CD4-positive, alpha-beta T cell (primary cell): ENCODE measurements at regions not wholly inside any gene's neighbourhood (a gene's known extent, or its start where the extent isn't known, plus 50 kb on each side); places are given as distances from the start of the nearest gene placed in this dataset.

ENCODE experiments used
- ATAC-seq: fragments of 200-7000 bp; cut with Tn5 transposase; one replicate; pipeline ENCODE4 v1.10.0; 2022; ENCODE audit warnings: mild to moderate bottlenecking; ENCODE audit not compliant: poor library complexity
- CTCF ChIA-PET: fragments of 350-600 bp; sonication (Branson Sonifier 250); formaldehyde crosslinking; loops from one replicate; lab custom pipeline; 2021; ENCODE audit warnings: antibody characterized with exemption, inconsistent platforms; lab: Charles Lee
- POLR2A ChIA-PET: fragments of 350-600 bp; sonication (Branson Sonifier 250); formaldehyde crosslinking; loops from one replicate; lab custom pipeline; 2021; ENCODE audit warnings: antibody characterized with exemption, inconsistent platforms; lab: Charles Lee
- DNase-seq, 14 experiments: peaks; one replicate each; pipeline ENCODE4 v3.0.0-alpha.2; 2013 to 2020; ENCODE audit warnings: mixed read lengths in 2 of 14
- H3K27ac ChIP-seq, 2 donors: one replicate each; pipeline versions ENCODE4 v1.5.1 to v1.7.0; 2013; ENCODE audit warnings: low read length in 2 of 2, low read depth in 1 of 2, mild to moderate bottlenecking in 1 of 2
- H3K27me3 ChIP-seq, 2 experiments: 1 replicate in 1 of 2; 2 replicates in 1 of 2; pipeline versions ENCODE4 v1.6.1 to v1.7.0; 2013; ENCODE audit warnings: low read length in 2 of 2, control low read depth in 1 of 2, mild to moderate bottlenecking in 1 of 2, moderate library complexity in 1 of 2; ENCODE audit not compliant: insufficient read depth in 2 of 2, control insufficient read depth in 1 of 2
- H3K36me3 ChIP-seq: one replicate; pipeline ENCODE4 v1.6.1; 2013; ENCODE audit warnings: low read length, control low read depth; ENCODE audit not compliant: insufficient read depth
- H3K4me1 ChIP-seq: one replicate; pipeline ENCODE4 v1.6.1; 2013; ENCODE audit warnings: low read length, control low read depth; ENCODE audit not compliant: insufficient read depth
- H3K4me3 ChIP-seq: one replicate; pipeline ENCODE4 v1.5.1; 2013; ENCODE audit warnings: mild to moderate bottlenecking, low read length, moderate library complexity
- H3K9me3 ChIP-seq, 2 experiments: 1 replicate in 1 of 2; 2 replicates in 1 of 2; pipeline versions ENCODE4 v1.6.1 to v1.7.0; 2013; ENCODE audit warnings: low read length in 2 of 2, mild to moderate bottlenecking in 2 of 2, control low read depth in 1 of 2, moderate library complexity in 1 of 2; ENCODE audit not compliant: control insufficient read depth in 1 of 2, insufficient read depth in 1 of 2
- H3K27ac Mint-ChIP-seq: one replicate; pipeline ENCODE4 v1.8.0; 2020; ENCODE audit warnings: mixed read lengths
- H3K27me3 Mint-ChIP-seq: one replicate; pipeline ENCODE4 v1.8.0; 2021; ENCODE audit warnings: mixed read lengths
- H3K36me3 Mint-ChIP-seq: one replicate; pipeline ENCODE4 v1.8.0; 2021; ENCODE audit warnings: low read depth, mixed read lengths
- H3K4me1 Mint-ChIP-seq: one replicate; pipeline ENCODE4 v1.8.0; 2021; ENCODE audit warnings: low read depth, mixed read lengths
- H3K4me3 Mint-ChIP-seq: one replicate; pipeline ENCODE4 v1.8.0; 2020; ENCODE audit warnings: mild to moderate bottlenecking, mixed read lengths
- H3K9me3 Mint-ChIP-seq: one replicate; pipeline ENCODE4 v1.8.0; 2020; ENCODE audit warnings: mixed read lengths
- CTCF ChIP-seq: fragments of 200-600 bp; IDR thresholded peaks from one replicate; pipeline ENCODE4 v1.8.0; 2022; ENCODE audit warnings: antibody characterized with exemption, mild to moderate bottlenecking
- intact Hi-C, 2 experiments: fragments of 100-400 bp; cut with DNase I in 1 of 2; cut with micrococcal nuclease in 1 of 2; formaldehyde crosslinking; loops; one replicate each; pipeline versions ENCODE4 v1.15.1 to v1.9.0; 2023 to 2025; cut with DNase I, micrococcal nuclease

GRCh38 chr10:44572146-44572545 is 187.2 kb upstream of the CXCL12 start:
- peaks cover 26% of the 10 kb centered on the region for H3K4me1 ChIP-seq
- H3K36me3 Mint-ChIP-seq, result no peaks in the 10 kb centered on the region
- no peak overlapping the region for H3K27ac ChIP-seq
- no peak overlapping the region for H3K27ac Mint-ChIP-seq
- H3K36me3 ChIP-seq, result no peaks in the 10 kb centered on the region
- intact Hi-C loops, result no loop called here
- H3K9me3 Mint-ChIP-seq, result no peaks in the 10 kb centered on the region
- TF ChIP-seq CTCF, result no peak
- no peaks in the 10 kb centered on the region for H3K4me1 Mint-ChIP-seq
- POLR2A ChIA-PET, result no interaction called here
- H3K9me3 ChIP-seq, result peaks cover 0 to 12% of the 10 kb centered on the region in 2 experiments
- CTCF ChIA-PET, result no interaction called here
- peaks cover 0 to 2% of the 10 kb centered on the region in 2 experiments for H3K27me3 ChIP-seq
- no peaks in the 10 kb centered on the region for H3K27me3 Mint-ChIP-seq
- H3K4me3 Mint-ChIP-seq, result no peak overlapping the region
- no peak for DNase-seq
- no peak for ATAC-seq
- H3K4me3 ChIP-seq, result no peak overlapping the region

- Histone ChIP-seq H3K36me3 (no peaks in the 10 kb centered on the region), H3K27me3 (peaks cover 0 to 2% of the 10 kb centered on the region in 2 experiments), H3K9me3 (peaks cover 0 to 12% of the 10 kb centered on the region in 2 experiments), H3K4me3 (no peak overlapping the region), H3K4me1 (peaks cover 33% of the 10 kb centered on the region), H3K27ac (no peak overlapping the region)
- H3K9me3 Mint-ChIP-seq, result no peaks in the 10 kb centered on the region
- DNase-seq (no peak), ATAC-seq (no peak)
- H3K27me3 Mint-ChIP-seq, result no peaks in the 10 kb centered on the region
- CTCF ChIA-PET, result no interaction called here
- no peaks in the 10 kb centered on the region for H3K4me1 Mint-ChIP-seq
- no peak overlapping the region for H3K4me3 Mint-ChIP-seq
- intact Hi-C loops, result no loop called here
- no peaks in the 10 kb centered on the region for H3K36me3 Mint-ChIP-seq
- no peak for TF ChIP-seq CTCF
- no peak overlapping the region for H3K27ac Mint-ChIP-seq
- POLR2A ChIA-PET, result no interaction called here
Observed at GRCh38 chr10:44573821-44574220, 188.9 kb upstream of the CXCL12 start.

GRCh38 chr10:44574596-44575480 is 189.9 kb upstream of the CXCL12 start:
- H3K4me3 Mint-ChIP-seq, result no peak overlapping the region
- H3K4me1 Mint-ChIP-seq, result no peaks in the 10 kb centered on the region
- H3K36me3 Mint-ChIP-seq, result no peaks in the 10 kb centered on the region
- POLR2A ChIA-PET, result no interaction called here
- TF ChIP-seq CTCF, result no peak
- ATAC-seq (no peak), DNase-seq (no peak)
- H3K9me3 Mint-ChIP-seq, result no peaks in the 10 kb centered on the region
- Histone ChIP-seq H3K27me3 (peaks cover 0 to 2% of the 10 kb centered on the region in 2 experiments), H3K36me3 (no peaks in the 10 kb centered on the region), H3K4me1 (peaks cover 33% of the 10 kb centered on the region), H3K4me3 (no peak overlapping the region), H3K27ac (no peak overlapping the region), H3K9me3 (peaks cover 0 to 12% of the 10 kb centered on the region in 2 experiments)
- no peak overlapping the region for H3K27ac Mint-ChIP-seq
- intact Hi-C loops, result no loop called here
- no peaks in the 10 kb centered on the region for H3K27me3 Mint-ChIP-seq
- CTCF ChIA-PET, result no interaction called here
